CD4-positive, alpha-beta T cell (primary cell): ENCODE measurements at regions not wholly inside any gene's neighbourhood (a gene's known extent, or its start where the extent isn't known, plus 50 kb on each side); places are given as distances from the start of the nearest gene placed in this dataset.

ENCODE experiments used
- ATAC-seq: fragments of 200-7000 bp; cut with Tn5 transposase; one replicate; pipeline ENCODE4 v1.10.0; 2022; ENCODE audit warnings: mild to moderate bottlenecking; ENCODE audit not compliant: poor library complexity
- CTCF ChIA-PET: fragments of 350-600 bp; sonication (Branson Sonifier 250); formaldehyde crosslinking; loops from one replicate; lab custom pipeline; 2021; ENCODE audit warnings: antibody characterized with exemption, inconsistent platforms; lab: Charles Lee
- POLR2A ChIA-PET: fragments of 350-600 bp; sonication (Branson Sonifier 250); formaldehyde crosslinking; loops from one replicate; lab custom pipeline; 2021; ENCODE audit warnings: antibody characterized with exemption, inconsistent platforms; lab: Charles Lee
- DNase-seq, 14 experiments: peaks; one replicate each; pipeline ENCODE4 v3.0.0-alpha.2; 2013 to 2020; ENCODE audit warnings: mixed read lengths in 2 of 14
- H3K27ac ChIP-seq, 2 donors: one replicate each; pipeline versions ENCODE4 v1.5.1 to v1.7.0; 2013; ENCODE audit warnings: low read length in 2 of 2, low read depth in 1 of 2, mild to moderate bottlenecking in 1 of 2
- H3K27me3 ChIP-seq, 2 experiments: 1 replicate in 1 of 2; 2 replicates in 1 of 2; pipeline versions ENCODE4 v1.6.1 to v1.7.0; 2013; ENCODE audit warnings: low read length in 2 of 2, control low read depth in 1 of 2, mild to moderate bottlenecking in 1 of 2, moderate library complexity in 1 of 2; ENCODE audit not compliant: insufficient read depth in 2 of 2, control insufficient read depth in 1 of 2
- H3K36me3 ChIP-seq: one replicate; pipeline ENCODE4 v1.6.1; 2013; ENCODE audit warnings: low read length, control low read depth; ENCODE audit not compliant: insufficient read depth
- H3K4me1 ChIP-seq: one replicate; pipeline ENCODE4 v1.6.1; 2013; ENCODE audit warnings: low read length, control low read depth; ENCODE audit not compliant: insufficient read depth
- H3K4me3 ChIP-seq: one replicate; pipeline ENCODE4 v1.5.1; 2013; ENCODE audit warnings: mild to moderate bottlenecking, low read length, moderate library complexity
- H3K9me3 ChIP-seq, 2 experiments: 1 replicate in 1 of 2; 2 replicates in 1 of 2; pipeline versions ENCODE4 v1.6.1 to v1.7.0; 2013; ENCODE audit warnings: low read length in 2 of 2, mild to moderate bottlenecking in 2 of 2, control low read depth in 1 of 2, moderate library complexity in 1 of 2; ENCODE audit not compliant: control insufficient read depth in 1 of 2, insufficient read depth in 1 of 2
- H3K27ac Mint-ChIP-seq: one replicate; pipeline ENCODE4 v1.8.0; 2020; ENCODE audit warnings: mixed read lengths
- H3K27me3 Mint-ChIP-seq: one replicate; pipeline ENCODE4 v1.8.0; 2021; ENCODE audit warnings: mixed read lengths
- H3K36me3 Mint-ChIP-seq: one replicate; pipeline ENCODE4 v1.8.0; 2021; ENCODE audit warnings: low read depth, mixed read lengths
- H3K4me1 Mint-ChIP-seq: one replicate; pipeline ENCODE4 v1.8.0; 2021; ENCODE audit warnings: low read depth, mixed read lengths
- H3K4me3 Mint-ChIP-seq: one replicate; pipeline ENCODE4 v1.8.0; 2020; ENCODE audit warnings: mild to moderate bottlenecking, mixed read lengths
- H3K9me3 Mint-ChIP-seq: one replicate; pipeline ENCODE4 v1.8.0; 2020; ENCODE audit warnings: mixed read lengths
- CTCF ChIP-seq: fragments of 200-600 bp; IDR thresholded peaks from one replicate; pipeline ENCODE4 v1.8.0; 2022; ENCODE audit warnings: antibody characterized with exemption, mild to moderate bottlenecking
- intact Hi-C, 2 experiments: fragments of 100-400 bp; cut with DNase I in 1 of 2; cut with micrococcal nuclease in 1 of 2; formaldehyde crosslinking; loops; one replicate each; pipeline versions ENCODE4 v1.15.1 to v1.9.0; 2023 to 2025; cut with DNase I, micrococcal nuclease

GRCh38 chr13:83086948-83087347 lies 795.3 kb downstream of the SLITRK1 start:
- DNase-seq (no peak), ATAC-seq (no peak)
- ChIA-PET POLR2A (no interaction called here), CTCF (no interaction called here)
- H3K27me3 Mint-ChIP-seq: no peaks in the 10 kb centered on the region
- no peak for TF ChIP-seq CTCF
- no peak overlapping the region for H3K4me3 Mint-ChIP-seq
- H3K27ac Mint-ChIP-seq: no peak overlapping the region
- Histone ChIP-seq H3K4me1 (no peaks in the 10 kb centered on the region), H3K27me3 (no peaks in the 10 kb centered on the region), H3K4me3 (no peak overlapping the region), H3K27ac (no peak overlapping the region), H3K9me3 (peaks cover 0 to 8% of the 10 kb centered on the region in 2 experiments), H3K36me3 (no peaks in the 10 kb centered on the region)
- H3K4me1 Mint-ChIP-seq: no peaks in the 10 kb centered on the region
- H3K9me3 Mint-ChIP-seq: peaks cover 8% of the 10 kb centered on the region
- no peaks in the 10 kb centered on the region for H3K36me3 Mint-ChIP-seq
- intact Hi-C loops: no loop called here

GRCh38 chr13:83086088-83086487 lies 796.2 kb downstream of the SLITRK1 start:
- no peaks in the 10 kb centered on the region for H3K36me3 ChIP-seq
- Mint-ChIP-seq H3K27me3 (no peaks in the 10 kb centered on the region), H3K9me3 (peaks cover 8% of the 10 kb centered on the region), H3K4me1 (no peaks in the 10 kb centered on the region), H3K36me3 (no peaks in the 10 kb centered on the region), H3K27ac (no peak overlapping the region), H3K4me3 (no peak overlapping the region)
- ATAC-seq (no peak), DNase-seq (no peak)
- TF ChIP-seq CTCF: no peak
- no peak overlapping the region for H3K4me3 ChIP-seq
- no peaks in the 10 kb centered on the region for H3K4me1 ChIP-seq
- CTCF ChIA-PET: no interaction called here
- intact Hi-C loops: no loop called here
- POLR2A ChIA-PET: no interaction called here
- H3K27me3 ChIP-seq: no peaks in the 10 kb centered on the region
- H3K9me3 ChIP-seq: peaks cover 0 to 8% of the 10 kb centered on the region in 2 experiments
- no peak overlapping the region for H3K27ac ChIP-seq

- no peak for DNase-seq
- no peaks in the 10 kb centered on the region for H3K4me1 Mint-ChIP-seq
- no peaks in the 10 kb centered on the region for H3K36me3 ChIP-seq
- H3K9me3 ChIP-seq: peaks cover 0 to 8% of the 10 kb centered on the region in 2 experiments
- H3K9me3 Mint-ChIP-seq: peaks cover 8% of the 10 kb centered on the region
- H3K27me3 ChIP-seq: no peaks in the 10 kb centered on the region
- ATAC-seq: no peak
- H3K4me3 Mint-ChIP-seq: no peak overlapping the region
- intact Hi-C loops: no loop called here
- no peak overlapping the region for H3K4me3 ChIP-seq
- no peak overlapping the region for H3K27ac Mint-ChIP-seq
- H3K4me1 ChIP-seq: no peaks in the 10 kb centered on the region
- no peak for TF ChIP-seq CTCF
- H3K27me3 Mint-ChIP-seq: no peaks in the 10 kb centered on the region
- H3K27ac ChIP-seq: no peak overlapping the region
- no peaks in the 10 kb centered on the region for H3K36me3 Mint-ChIP-seq
- ChIA-PET CTCF (no interaction called here), POLR2A (no interaction called here)
These were observed 796.9 kb downstream of the SLITRK1 start for GRCh38 chr13:83085186-83085900.
